RWPE1 (cell line): ENCODE measurements at regions not wholly inside any gene's neighbourhood (a gene's known extent, or its start where the extent isn't known, plus 50 kb on each side); places are given as distances from the start of the nearest gene placed in this dataset.

Experiments
- CTCF ChIA-PET: fragments of 350-600 bp; sonication (Branson Sonifier 250); formaldehyde crosslinking; extraction: SDS; loops from one replicate; lab custom pipeline; 2021; lab: Yijun Ruan, JAX
- POLR2A ChIA-PET: fragments of 400-600 bp; formaldehyde crosslinking; extraction: SDS; loops from one replicate; lab custom pipeline; 2020; ENCODE audit warnings: antibody characterized with exemption; ENCODE audit not compliant: low non-redundant PET; lab: Yijun Ruan, JAX
- DNase-seq: peaks from one replicate; pipeline ENCODE4 v3.0.0; 2012; ENCODE audit warnings: low spot score
- H3K27ac ChIP-seq: fragments of 450-650 bp; 2 replicates; pipeline ENCODE4 v1.5.1; 2017
- TF ChIP-seq, protein P1 (sequence below): fragments of 450-650 bp; conservative IDR thresholded peaks from 2 replicates; pipeline ENCODE4 v1.5.1; 2017; ENCODE audit warnings: low read depth, mild to moderate bottlenecking

DNA sequence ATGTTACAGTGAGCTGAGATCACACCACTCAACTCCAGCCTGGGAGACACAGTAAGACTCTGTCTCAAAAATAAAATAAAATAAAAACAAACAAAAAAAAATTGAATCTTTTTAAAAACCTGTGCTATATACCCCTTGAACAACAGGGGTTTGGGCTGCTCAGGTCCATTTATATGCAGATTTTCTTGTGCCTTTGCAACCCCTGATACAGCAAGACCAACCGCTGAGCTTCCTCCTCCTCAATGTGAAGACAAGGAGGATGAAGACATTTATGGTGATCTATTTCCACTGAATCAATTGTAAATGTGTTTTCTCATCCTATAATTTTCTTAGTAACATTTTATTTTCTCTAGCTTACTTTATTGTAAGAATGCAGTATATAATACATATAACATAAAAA is 831.0 kb upstream of the ARPP21 start:
- ChIA-PET CTCF (no interaction called here), POLR2A (no interaction called here)
- no peak for DNase-seq
- TF ChIP-seq, protein P1, sequence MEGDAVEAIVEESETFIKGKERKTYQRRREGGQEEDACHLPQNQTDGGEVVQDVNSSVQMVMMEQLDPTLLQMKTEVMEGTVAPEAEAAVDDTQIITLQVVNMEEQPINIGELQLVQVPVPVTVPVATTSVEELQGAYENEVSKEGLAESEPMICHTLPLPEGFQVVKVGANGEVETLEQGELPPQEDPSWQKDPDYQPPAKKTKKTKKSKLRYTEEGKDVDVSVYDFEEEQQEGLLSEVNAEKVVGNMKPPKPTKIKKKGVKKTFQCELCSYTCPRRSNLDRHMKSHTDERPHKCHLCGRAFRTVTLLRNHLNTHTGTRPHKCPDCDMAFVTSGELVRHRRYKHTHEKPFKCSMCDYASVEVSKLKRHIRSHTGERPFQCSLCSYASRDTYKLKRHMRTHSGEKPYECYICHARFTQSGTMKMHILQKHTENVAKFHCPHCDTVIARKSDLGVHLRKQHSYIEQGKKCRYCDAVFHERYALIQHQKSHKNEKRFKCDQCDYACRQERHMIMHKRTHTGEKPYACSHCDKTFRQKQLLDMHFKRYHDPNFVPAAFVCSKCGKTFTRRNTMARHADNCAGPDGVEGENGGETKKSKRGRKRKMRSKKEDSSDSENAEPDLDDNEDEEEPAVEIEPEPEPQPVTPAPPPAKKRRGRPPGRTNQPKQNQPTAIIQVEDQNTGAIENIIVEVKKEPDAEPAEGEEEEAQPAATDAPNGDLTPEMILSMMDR, result no peak
- H3K27ac ChIP-seq, result no peak overlapping the region

DNA sequence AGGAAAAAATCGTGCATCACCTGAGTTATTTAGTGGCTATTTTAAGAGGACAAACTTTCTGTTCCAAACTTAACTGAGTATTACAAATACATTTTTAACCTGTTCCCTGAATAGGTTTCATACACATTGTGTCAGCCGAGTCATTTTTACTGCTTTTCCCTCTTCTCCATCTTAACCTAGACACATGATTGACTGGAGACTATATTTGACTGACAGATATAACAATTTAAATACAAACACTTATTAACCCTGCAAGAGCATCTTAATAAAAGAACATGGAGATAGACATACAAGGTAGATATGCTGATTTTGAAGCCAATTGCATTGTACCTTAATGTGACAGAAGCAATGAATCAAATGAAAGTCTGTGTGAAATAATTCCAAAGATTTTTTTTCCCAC is 810.5 kb upstream of the ARPP21 start:
- ChIA-PET POLR2A (no interaction called here), CTCF (no interaction called here)
- TF ChIP-seq, protein P1, result no peak
- no peak for DNase-seq
- no peak overlapping the region for H3K27ac ChIP-seq

DNA sequence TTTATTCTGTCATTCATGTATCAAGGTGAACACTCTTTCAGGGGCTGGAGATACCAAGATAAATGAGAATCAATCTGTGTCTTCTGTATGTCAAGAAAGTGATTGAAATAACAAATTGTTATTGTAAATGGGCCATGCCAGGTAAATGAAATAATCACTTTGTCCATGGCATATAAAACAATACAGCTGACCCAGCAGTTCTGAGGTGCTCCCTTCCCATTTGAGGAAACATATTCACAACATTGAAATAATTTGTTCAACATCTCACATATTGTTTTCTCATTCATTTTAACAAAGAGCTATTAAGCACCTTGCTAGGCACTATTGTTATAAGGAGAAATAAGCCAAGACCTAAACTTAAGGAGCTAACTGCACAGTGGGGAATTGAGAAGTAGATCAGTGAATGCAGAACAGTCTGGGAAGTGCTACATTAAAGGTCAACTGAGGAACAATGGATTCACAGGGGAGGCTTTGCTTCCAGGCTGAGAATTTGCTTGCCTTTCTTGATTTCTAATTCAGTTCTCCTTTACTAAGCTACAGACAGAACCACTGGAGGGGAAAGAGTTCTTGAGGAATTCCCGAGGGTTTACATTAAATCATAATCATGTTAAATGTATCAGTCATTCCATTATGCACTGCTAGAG is 806.3 kb upstream of the ARPP21 start:
- ChIA-PET CTCF (no interaction called here), POLR2A (no interaction called here)
- TF ChIP-seq, protein P1, result no peak
- no peak overlapping the region for H3K27ac ChIP-seq
- DNase-seq, result no peak

DNA sequence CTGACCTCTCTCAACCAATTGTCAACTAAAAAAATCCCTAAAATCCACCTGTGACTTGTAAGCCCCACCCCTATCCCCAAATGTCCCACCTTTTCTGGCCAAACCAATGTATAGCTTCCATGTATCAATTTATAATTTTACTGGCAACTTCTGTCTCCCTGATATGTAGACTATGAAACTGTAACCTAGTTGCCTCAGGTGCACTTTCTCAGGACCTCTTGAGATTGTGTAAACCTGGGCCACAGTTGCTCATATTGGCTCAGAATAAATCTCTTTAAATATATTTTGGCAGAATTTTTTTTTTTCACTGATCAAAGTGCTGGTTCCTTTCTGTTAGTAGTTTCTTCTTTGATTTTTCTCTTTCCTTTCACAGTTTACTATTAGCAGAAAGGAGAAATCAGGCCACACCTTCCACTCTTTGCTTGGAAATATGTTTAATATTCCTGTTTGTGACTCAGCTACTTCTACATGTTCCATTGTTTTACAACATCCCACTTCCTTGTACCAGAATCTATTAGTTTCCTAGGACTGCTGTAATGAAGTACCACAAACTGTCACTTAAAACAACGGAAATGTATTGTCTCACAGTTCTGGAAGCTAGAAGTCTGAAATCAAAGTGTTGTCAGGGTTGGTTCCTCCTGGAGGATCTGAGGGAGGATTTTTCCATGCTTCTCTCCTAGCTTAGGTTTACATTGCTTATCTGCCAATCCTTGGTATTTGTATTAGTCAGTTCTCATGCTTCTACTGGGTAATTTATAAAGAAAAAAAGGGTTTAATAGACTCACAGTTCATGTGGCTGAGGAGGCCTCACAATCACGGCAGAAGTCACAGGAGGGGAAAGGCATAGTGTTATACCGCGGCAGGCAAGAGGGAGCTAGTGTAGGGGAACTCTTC is 801.2 kb upstream of the ARPP21 start:
- POLR2A ChIA-PET, result no interaction called here
- no peak overlapping the region for H3K27ac ChIP-seq
- DNase-seq, result no peak
- CTCF ChIA-PET, result interaction anchor here (0.7 kb wide), 1 partner anchor 13 kb away, joined by 4 read pairs; no protein-coding TSS in a partner anchor
- TF ChIP-seq, protein P1, result no peak

DNA sequence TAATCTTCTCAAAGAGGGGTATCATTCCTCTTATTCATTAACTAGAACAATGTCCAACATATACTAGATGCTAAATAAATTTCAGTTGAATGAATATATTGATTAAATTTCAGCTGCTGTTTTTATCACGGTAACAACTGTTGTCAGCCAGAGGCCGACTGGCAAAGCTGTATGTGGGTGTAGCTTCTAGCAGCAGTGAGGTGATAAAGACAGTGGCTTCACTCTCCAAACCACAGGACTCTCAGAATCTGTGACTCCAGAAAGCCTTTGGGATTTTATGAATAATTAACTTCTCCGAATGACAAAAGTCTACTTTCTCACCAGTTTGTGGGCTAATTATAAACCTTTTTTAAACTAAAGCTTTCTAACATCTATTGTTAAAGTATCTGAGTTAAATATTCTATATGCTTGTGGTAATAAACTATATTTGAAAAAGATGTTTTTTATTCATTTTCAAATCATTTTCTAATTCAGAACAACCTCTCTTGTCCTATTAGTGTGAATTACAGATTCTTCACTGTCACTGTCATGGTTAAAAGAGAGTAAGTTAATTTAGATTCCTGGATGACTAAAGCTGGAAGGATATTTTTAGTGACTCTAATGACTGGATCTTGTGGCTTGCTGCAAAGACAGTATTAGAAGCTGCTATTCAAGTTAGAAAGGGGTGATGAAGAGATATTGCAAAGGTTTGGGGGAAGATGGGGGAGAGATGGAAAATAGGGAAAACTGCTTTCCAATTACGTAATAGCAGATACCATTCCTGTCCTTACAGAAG is 796.4 kb upstream of the ARPP21 start:
- ChIA-PET POLR2A (no interaction called here), CTCF (no interaction called here)
- TF ChIP-seq, protein P1, result no peak
- no peak for DNase-seq
- H3K27ac ChIP-seq, result no peak overlapping the region

DNA sequence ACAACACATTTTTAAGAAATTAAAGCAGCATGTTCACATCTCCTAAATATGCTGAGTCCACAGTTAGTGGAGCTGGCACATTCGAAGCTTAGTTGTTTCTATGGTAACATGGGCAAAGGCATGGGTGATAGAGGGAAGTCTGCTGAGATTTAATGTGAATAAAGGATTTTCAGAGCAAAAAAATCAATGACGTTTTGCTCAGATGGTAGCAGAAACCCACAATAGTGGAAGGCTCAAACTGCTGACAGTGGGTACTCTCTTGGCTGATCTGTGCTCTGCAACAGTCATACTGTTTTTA is 795.1 kb upstream of the ARPP21 start:
- CTCF ChIA-PET, result interaction anchor here (0.7 kb wide), 1 partner anchor 1097 kb away, joined by 4 read pairs; no protein-coding TSS in a partner anchor
- POLR2A ChIA-PET, result no interaction called here
- no peak overlapping the region for H3K27ac ChIP-seq
- TF ChIP-seq, protein P1, result no peak
- DNase-seq, result no peak
